ENCODE measurements at regions not wholly inside any gene's neighbourhood (a gene's known extent, or its start where the extent isn't known, plus 50 kb on each side); places are given as distances from the start of the nearest gene placed in this dataset.

DNA sequence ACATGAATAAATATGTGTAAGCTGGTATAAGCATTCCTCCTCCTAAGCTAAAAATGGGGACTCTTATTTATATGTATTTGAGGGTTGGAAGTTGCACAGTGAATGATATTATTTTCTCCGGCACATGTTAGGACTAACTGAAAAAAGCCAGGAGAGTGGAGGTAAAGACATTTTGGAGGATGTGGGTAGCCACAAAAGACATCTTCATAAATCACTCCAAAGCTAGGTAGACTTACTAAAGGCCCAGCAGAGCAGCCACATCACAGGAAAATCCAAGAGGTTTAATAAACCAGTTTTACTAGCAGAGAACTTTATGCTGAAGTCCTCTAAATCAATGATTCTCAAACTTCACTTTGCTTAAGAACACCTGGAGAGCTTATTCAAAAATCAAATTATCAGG, 424.7 kb downstream of the KCTD12 start:
- no peak overlapping the region for H3K27ac ChIP-seq
- ATAC-seq, result no peak

DNA sequence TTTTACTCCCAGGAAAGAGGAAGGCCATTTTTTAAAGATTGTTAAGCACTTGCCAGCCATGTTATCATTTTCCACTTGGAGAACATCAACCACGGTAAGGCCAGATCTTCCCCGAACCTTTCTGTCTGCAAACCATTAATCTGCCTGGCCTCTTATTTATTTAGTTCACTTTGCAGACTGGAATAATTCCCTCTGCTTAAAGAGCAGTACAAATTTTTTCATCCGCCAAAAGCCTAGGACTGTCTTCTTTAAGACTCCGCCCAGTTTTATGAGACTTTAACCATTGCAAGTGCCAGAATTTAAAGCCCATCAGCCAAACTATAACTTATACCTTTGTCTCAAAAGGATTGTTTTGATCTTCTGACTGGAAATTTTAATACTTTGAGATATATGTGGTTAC, 426.3 kb downstream of the KCTD12 start:
- H3K4me1 ChIP-seq, result no peaks in the 10 kb centered on the region
- ATAC-seq, result no peak
- TF ChIP-seq EP300 (IDR thresholded peaks at IDR 0.05), result no peak
- no peak for TF ChIP-seq POLR2A (IDR thresholded peaks at IDR 0.05)
- TF ChIP-seq POLR2AphosphoS5 (IDR thresholded peaks at IDR 0.05), result no peak
- TF ChIP-seq, protein P1, sequence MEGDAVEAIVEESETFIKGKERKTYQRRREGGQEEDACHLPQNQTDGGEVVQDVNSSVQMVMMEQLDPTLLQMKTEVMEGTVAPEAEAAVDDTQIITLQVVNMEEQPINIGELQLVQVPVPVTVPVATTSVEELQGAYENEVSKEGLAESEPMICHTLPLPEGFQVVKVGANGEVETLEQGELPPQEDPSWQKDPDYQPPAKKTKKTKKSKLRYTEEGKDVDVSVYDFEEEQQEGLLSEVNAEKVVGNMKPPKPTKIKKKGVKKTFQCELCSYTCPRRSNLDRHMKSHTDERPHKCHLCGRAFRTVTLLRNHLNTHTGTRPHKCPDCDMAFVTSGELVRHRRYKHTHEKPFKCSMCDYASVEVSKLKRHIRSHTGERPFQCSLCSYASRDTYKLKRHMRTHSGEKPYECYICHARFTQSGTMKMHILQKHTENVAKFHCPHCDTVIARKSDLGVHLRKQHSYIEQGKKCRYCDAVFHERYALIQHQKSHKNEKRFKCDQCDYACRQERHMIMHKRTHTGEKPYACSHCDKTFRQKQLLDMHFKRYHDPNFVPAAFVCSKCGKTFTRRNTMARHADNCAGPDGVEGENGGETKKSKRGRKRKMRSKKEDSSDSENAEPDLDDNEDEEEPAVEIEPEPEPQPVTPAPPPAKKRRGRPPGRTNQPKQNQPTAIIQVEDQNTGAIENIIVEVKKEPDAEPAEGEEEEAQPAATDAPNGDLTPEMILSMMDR (IDR thresholded peaks at IDR 0.05), result no peak
- 60 to 83% methylated on average over 4 of the region's 4 CpGs for WGBS, 2 donors (ENCODE audit: low coverage in 1 of 2)
- H3K9me3 ChIP-seq, result no peaks in the 10 kb centered on the region
- no peaks in the 10 kb centered on the region for H3K27me3 ChIP-seq
- H3K4me3 ChIP-seq, result no peak overlapping the region
- no peak overlapping the region for H3K27ac ChIP-seq
- H3K36me3 ChIP-seq, result no peaks in the 10 kb centered on the region

More for the DNA sequence above, 424.7 kb downstream of the KCTD12 start:
- H3K9me3 ChIP-seq, result no peaks in the 10 kb centered on the region
- TF ChIP-seq, protein P1 (IDR thresholded peaks at IDR 0.05), result no peak
- TF ChIP-seq POLR2A (IDR thresholded peaks at IDR 0.05) (no peak), EP300 (IDR thresholded peaks at IDR 0.05) (no peak), POLR2AphosphoS5 (IDR thresholded peaks at IDR 0.05) (no peak)
- H3K27me3 ChIP-seq, result no peaks in the 10 kb centered on the region
- no peak overlapping the region for H3K4me3 ChIP-seq
- no peaks in the 10 kb centered on the region for H3K36me3 ChIP-seq
- no peaks in the 10 kb centered on the region for H3K4me1 ChIP-seq
- WGBS, 2 donors (ENCODE audit: low coverage in 1 of 2), result 75 to 100% methylated on average over 1 of the region's 1 CpG

DNA sequence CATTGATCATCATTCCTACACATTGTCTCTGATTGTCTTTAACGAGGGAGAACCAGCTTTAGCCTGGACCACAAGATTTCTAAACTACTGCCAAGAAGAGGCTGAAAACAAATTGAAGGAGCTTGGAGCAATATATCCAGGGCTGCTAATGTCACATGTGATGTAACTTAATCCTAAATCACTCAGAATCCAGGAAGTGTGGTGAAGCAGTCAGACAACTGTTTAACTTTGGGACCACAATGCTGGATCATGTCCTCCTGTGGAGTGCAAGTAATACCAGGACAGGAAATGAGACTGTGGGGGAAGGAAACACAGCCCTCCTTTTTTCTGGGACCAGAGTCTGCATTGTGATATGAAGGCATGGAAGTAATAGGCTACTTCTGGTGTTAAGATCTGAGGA, 430.2 kb downstream of the KCTD12 start:
- ATAC-seq, result no peak
- TF ChIP-seq POLR2AphosphoS5 (IDR thresholded peaks at IDR 0.05), result no peak
- no peak for TF ChIP-seq POLR2A (IDR thresholded peaks at IDR 0.05)
- TF ChIP-seq EP300 (IDR thresholded peaks at IDR 0.05), result no peak
- TF ChIP-seq, protein P1 (IDR thresholded peaks at IDR 0.05), result no peak
- Histone ChIP-seq H3K27ac (no peak overlapping the region), H3K27me3 (no peaks in the 10 kb centered on the region), H3K36me3 (no peaks in the 10 kb centered on the region), H3K4me1 (no peaks in the 10 kb centered on the region), H3K9me3 (peaks cover 0 to 21% (median 0%) of the 10 kb centered on the region in 3 donors), H3K4me3 (no peak overlapping the region)
- WGBS, 2 donors (ENCODE audit: low coverage in 1 of 2), result 0 to 25% methylated on average over 1 of the region's 1 CpG

DNA sequence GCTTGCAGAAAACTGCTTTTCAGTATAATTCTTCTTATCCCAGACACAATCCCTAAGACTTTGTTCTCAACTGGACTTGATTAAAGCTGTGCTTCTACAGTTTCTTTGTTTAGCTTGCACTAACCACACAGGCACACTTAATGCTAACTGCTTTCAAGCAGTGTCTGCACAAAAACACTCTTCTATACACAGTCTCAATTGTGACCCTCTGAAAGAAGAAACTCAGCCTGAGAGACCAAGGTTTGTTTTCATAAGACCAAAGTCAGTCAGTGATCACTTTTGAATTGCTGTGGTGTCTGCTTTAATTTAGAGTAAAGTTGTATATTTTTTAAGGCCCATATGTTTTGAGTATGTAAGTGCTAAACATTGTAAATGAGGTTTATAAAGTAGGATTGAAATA, 431.2 kb downstream of the KCTD12 start:
- Histone ChIP-seq H3K27ac (no peak overlapping the region), H3K36me3 (no peaks in the 10 kb centered on the region), H3K4me3 (no peak overlapping the region), H3K9me3 (peaks cover 0 to 21% (median 0%) of the 10 kb centered on the region in 3 donors), H3K27me3 (no peaks in the 10 kb centered on the region), H3K4me1 (no peaks in the 10 kb centered on the region)
- TF ChIP-seq EP300 (IDR thresholded peaks at IDR 0.05) (no peak), POLR2A (IDR thresholded peaks at IDR 0.05) (no peak), POLR2AphosphoS5 (IDR thresholded peaks at IDR 0.05) (no peak)
- TF ChIP-seq, protein P1 (IDR thresholded peaks at IDR 0.05), result no peak
- no peak for ATAC-seq

DNA sequence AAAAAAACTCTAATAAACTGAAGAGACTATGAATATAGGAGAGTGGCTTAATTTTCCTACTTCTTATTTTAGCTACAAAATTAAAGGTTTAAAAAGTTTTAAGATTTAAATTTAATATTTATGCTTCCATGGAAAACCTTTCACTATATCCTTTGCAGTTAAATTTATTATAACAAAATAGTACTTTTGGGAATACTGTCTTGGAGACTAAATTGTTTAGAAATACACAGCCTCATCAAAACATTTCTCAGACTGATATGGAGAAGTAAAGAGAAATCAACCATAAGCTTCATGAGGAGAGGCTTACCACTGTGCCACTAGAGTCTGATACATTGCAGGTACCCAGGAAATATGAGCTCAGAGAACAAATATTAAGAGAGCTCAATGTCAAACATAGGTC, 436.5 kb downstream of the KCTD12 start:
- Histone ChIP-seq H3K4me3 (no peak overlapping the region), H3K27me3 (no peaks in the 10 kb centered on the region), H3K9me3 (peaks cover 0 to 21% (median 0%) of the 10 kb centered on the region in 3 donors), H3K36me3 (no peaks in the 10 kb centered on the region), H3K4me1 (no peaks in the 10 kb centered on the region), H3K27ac (no peak overlapping the region)
- no peak for ATAC-seq
- TF ChIP-seq, protein P1 (IDR thresholded peaks at IDR 0.05), result no peak
- TF ChIP-seq EP300 (IDR thresholded peaks at IDR 0.05) (no peak), POLR2AphosphoS5 (IDR thresholded peaks at IDR 0.05) (no peak), POLR2A (IDR thresholded peaks at IDR 0.05) (no peak)
